ENCODE measurements at regions not wholly inside any gene's neighbourhood (a gene's known extent, or its start where the extent isn't known, plus 50 kb on each side); places are given as distances from the start of the nearest gene placed in this dataset.

GRCh38 chr5:166013415-166013814, 2278.0 kb upstream of the WWC1 start:
- DNase-seq, result no peak

- no peak for DNase-seq
These were observed 2277.2 kb upstream of the WWC1 start for GRCh38 chr5:166014256-166014655.

GRCh38 chr5:166018716-166019115, 2272.7 kb upstream of the WWC1 start:
- no peak for DNase-seq

- no peak for DNase-seq
These were observed 2269.4 kb upstream of the WWC1 start for GRCh38 chr5:166022065-166022464.

GRCh38 chr5:166024970-166025369, 2266.5 kb upstream of the WWC1 start:
- no peak for DNase-seq

- no peak for DNase-seq
These were observed 2263.9 kb upstream of the WWC1 start for GRCh38 chr5:166027582-166027981.

GRCh38 chr5:166031926-166032325, 2259.5 kb upstream of the WWC1 start:
- no peak for DNase-seq

- no peak for DNase-seq
These were observed 2258.8 kb upstream of the WWC1 start for GRCh38 chr5:166032601-166033000.

GRCh38 chr5:166045961-166046360, 2245.5 kb upstream of the WWC1 start:
- no peak for DNase-seq

- no peak for DNase-seq
These were observed 2244.5 kb upstream of the WWC1 start for GRCh38 chr5:166046956-166047355.

- DNase-seq, result no peak
These were observed 2240.9 kb upstream of the WWC1 start for GRCh38 chr5:166050531-166050930.

GRCh38 chr5:166058660-166059059, 2232.8 kb upstream of the WWC1 start:
- DNase-seq, result no peak

- DNase-seq, result no peak
These were observed 2229.4 kb upstream of the WWC1 start for GRCh38 chr5:166062094-166062493.

- DNase-seq, result no peak
These were observed 2228.7 kb upstream of the WWC1 start for GRCh38 chr5:166062719-166063118.

- no peak for DNase-seq
These were observed 2228.2 kb upstream of the WWC1 start for GRCh38 chr5:166063261-166063660.

- no peak for DNase-seq
These were observed 2222.7 kb upstream of the WWC1 start for GRCh38 chr5:166068547-166069335.

- DNase-seq, result no peak
These were observed 2217.4 kb upstream of the WWC1 start for GRCh38 chr5:166073901-166074581.

- DNase-seq, result no peak
These were observed 2216.6 kb upstream of the WWC1 start for GRCh38 chr5:166074582-166075481.

- no peak for DNase-seq
These were observed 2208.1 kb upstream of the WWC1 start for GRCh38 chr5:166083183-166083959.

GRCh38 chr5:166086568-166086967, 2204.9 kb upstream of the WWC1 start:
- no peak for DNase-seq

- no peak for DNase-seq
These were observed 2202.9 kb upstream of the WWC1 start for GRCh38 chr5:166088389-166089039.

GRCh38 chr5:166091931-166092330, 2199.5 kb upstream of the WWC1 start:
- DNase-seq, result no peak

All from right kidney (tissue), 1 donor.